ENCODE measurements at regions not wholly inside any gene's neighbourhood (a gene's known extent, or its start where the extent isn't known, plus 50 kb on each side); places are given as distances from the start of the nearest gene placed in this dataset.

DNA sequence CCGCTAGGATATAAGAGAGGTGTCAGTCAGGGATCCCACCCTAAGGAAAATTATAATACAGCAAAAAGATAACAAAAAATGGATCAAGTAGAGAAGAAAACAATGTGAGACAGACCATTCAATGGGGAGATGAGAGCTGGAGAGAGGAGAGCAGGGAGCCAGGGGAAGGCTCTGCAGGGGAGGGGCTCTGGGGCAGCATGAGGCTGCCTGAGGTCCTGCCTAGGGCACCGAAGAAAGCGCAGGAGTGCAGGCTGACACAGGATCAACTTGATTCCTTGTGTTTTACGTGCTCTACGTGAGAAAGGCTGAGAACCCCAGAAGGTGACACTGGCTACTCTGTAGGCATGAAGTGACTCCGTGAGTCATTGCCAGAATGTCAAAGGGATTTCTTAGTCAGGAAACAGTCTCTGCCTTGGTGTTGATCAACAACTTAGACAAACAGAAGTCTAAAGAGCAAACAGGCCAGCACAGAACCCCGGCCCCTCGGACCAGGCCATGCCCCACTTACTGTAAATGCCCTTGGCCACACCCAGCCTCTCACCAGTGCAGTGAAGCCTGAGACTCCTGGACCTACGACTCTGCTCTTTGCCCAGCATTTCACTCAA, 290.1 kb upstream of the PRDM1 start:
- no peak for TF ChIP-seq CTCF (IDR thresholded peaks at IDR 0.05; ENCODE audit: low read length, missing control alignments)
- no peak overlapping the region for H3K4me3 ChIP-seq (replicated peaks; ENCODE audit: low read depth, low read length)
- no peak for DNase-seq (ENCODE audit: low read depth)

DNA sequence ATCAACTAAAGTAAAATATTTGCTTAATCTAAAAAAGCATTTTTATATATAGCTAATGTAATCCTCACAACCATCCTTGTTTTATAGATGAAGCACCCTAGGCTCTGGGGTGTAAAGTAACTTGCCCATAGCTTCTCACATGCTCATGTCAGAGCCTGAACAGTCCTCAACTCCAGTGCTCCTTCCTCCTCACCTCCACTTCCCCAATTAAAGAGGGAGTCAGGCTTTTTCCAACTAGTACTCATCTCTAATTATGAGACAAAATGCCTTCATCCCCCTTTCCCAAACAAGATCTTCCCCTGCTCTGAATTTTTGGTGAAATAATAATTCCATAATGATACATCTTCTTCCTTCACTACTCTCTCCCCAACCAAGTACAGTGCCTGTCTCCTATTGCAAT, 290.8 kb upstream of the PRDM1 start:
- no peak for TF ChIP-seq CTCF (IDR thresholded peaks at IDR 0.05; ENCODE audit: low read length, missing control alignments)
- no peak for DNase-seq (ENCODE audit: low read depth)
- H3K4me3 ChIP-seq (replicated peaks; ENCODE audit: low read depth, low read length) = no peak overlapping the region

GRCh38 chr6:105794870-105795269, 291.3 kb upstream of the PRDM1 start:
- H3K4me3 ChIP-seq (replicated peaks; ENCODE audit: low read depth, low read length) = no peak overlapping the region
- TF ChIP-seq CTCF (IDR thresholded peaks at IDR 0.05; ENCODE audit: low read length, missing control alignments) = no peak
- DNase-seq (ENCODE audit: low read depth) = no peak

GRCh38 chr6:105794239-105794638, 291.9 kb upstream of the PRDM1 start:
- DNase-seq (ENCODE audit: low read depth) = no peak
- no peak for TF ChIP-seq CTCF (IDR thresholded peaks at IDR 0.05; ENCODE audit: low read length, missing control alignments)
- H3K4me3 ChIP-seq (replicated peaks; ENCODE audit: low read depth, low read length) = no peak overlapping the region

DNA sequence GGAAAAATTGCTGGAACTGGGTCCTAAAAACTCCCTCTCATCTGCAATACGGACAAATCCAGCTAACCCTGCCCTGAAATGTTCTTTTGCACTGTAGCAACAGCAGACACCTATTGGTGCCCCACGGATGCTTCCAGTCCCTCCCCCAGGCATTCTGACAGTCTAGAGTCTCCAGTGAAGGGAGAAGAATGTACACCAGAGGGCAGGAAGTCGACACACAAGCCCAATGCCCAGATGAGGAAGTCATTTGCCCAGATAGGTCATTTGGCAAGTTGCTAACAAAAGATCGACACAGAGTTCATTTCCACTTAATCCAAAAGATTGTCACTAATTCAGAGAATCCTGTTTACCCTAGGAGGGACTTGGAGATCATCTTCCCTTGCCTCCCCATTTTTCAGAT, 293.0 kb upstream of the PRDM1 start:
- no peak for DNase-seq (ENCODE audit: low read depth)
- TF ChIP-seq CTCF (IDR thresholded peaks at IDR 0.05; ENCODE audit: low read length, missing control alignments) = no peak
- H3K4me3 ChIP-seq (replicated peaks; ENCODE audit: low read depth, low read length) = no peak overlapping the region

DNA sequence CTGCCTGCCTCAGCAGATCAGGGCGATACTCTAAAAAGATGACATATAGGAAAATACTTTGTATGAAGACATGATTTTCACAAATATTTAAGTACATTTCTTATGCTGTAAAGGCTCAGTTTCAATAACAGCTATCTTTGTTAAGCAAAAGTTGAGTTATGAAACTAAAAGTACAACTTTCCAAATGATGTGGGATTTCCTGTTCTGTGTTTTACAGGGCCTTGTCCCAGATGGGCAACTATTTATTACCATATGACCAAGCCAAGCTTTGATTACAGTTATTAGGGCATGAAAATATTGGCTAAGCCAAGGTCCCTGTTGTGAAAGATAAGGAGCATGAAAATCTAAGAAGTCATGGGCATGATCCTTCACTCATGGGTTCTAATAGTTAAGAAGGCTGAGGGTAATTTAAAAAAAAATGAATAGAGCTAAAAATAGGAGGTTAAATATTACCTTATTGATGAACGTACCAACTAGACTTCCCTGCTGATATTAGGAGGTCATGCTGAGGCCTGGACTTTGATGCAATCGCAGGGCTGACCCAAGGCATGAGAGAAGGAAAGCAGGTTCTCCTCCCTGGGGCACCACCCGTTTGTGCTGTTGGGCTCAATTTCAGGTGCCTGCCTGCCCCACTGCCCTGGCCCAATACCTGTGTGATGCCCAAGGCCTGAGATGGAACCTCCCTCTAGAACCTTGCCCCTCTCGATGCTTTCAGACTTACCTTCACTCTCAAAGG, 294.4 kb upstream of the PRDM1 start:
- no peak overlapping the region for H3K4me3 ChIP-seq (replicated peaks; ENCODE audit: low read depth, low read length)
- no peak for TF ChIP-seq CTCF (IDR thresholded peaks at IDR 0.05; ENCODE audit: low read length, missing control alignments)
- no peak for DNase-seq (ENCODE audit: low read depth)

- H3K4me3 ChIP-seq (replicated peaks; ENCODE audit: low read depth, low read length) = no peak overlapping the region
- no peak for DNase-seq (ENCODE audit: low read depth)
- TF ChIP-seq CTCF (IDR thresholded peaks at IDR 0.05; ENCODE audit: low read length, missing control alignments) = no peak
These were observed 295.0 kb upstream of the PRDM1 start for GRCh38 chr6:105791179-105791578.

All from fibroblast of pulmonary artery (primary cell).